ENCODE measurements at regions not wholly inside any gene's neighbourhood (a gene's known extent, or its start where the extent isn't known, plus 50 kb on each side); places are given as distances from the start of the nearest gene placed in this dataset.

- Histone ChIP-seq H3K27me3 (ENCODE audit: insufficient read depth, low read length) (no peaks in the 10 kb centered on the region), H3K9me3 (ENCODE audit: control insufficient read depth in 1 of 2, low read length in 2 of 2) (no peaks in the 10 kb centered on the region), H3K27ac (ENCODE audit: low read depth, low read length) (no peak overlapping the region), H3K4me3 (ENCODE audit: low read length in 2 of 2) (no peak overlapping the region), H3K36me3 (ENCODE audit: insufficient read depth, low read length) (no peaks in the 10 kb centered on the region), H3K4me1 (ENCODE audit: insufficient read depth, low read length) (no peaks in the 10 kb centered on the region)
- ChIA-PET POLR2A (ENCODE audit: partially characterized antibody) (no interaction called here), CTCF (ENCODE audit: partially characterized antibody) (no interaction called here)
- peaks cover 2 to 7% of the 10 kb centered on the region in 2 donors for H3K27me3 Mint-ChIP-seq
- DNase-seq: no peak
- intact Hi-C loops (cut with micrococcal nuclease): no loop called here
- no peak overlapping the region for H3K4me3 Mint-ChIP-seq
- no peaks in the 10 kb centered on the region for H3K4me1 Mint-ChIP-seq
- peaks cover 0 to 6% (median 4%) of the 10 kb centered on the region in 8 donors for H3K9me3 Mint-ChIP-seq
- no peaks in the 10 kb centered on the region for H3K36me3 Mint-ChIP-seq
- H3K27ac Mint-ChIP-seq: no peak overlapping the region
Observed at GRCh38 chr15:47870300-47870955, 153.1 kb downstream of the SEMA6D start.

- Histone ChIP-seq H3K27ac (ENCODE audit: low read depth, low read length) (no peak overlapping the region), H3K9me3 (ENCODE audit: control insufficient read depth in 1 of 2, low read length in 2 of 2) (no peaks in the 10 kb centered on the region), H3K4me1 (ENCODE audit: insufficient read depth, low read length) (no peaks in the 10 kb centered on the region), H3K4me3 (ENCODE audit: low read length in 2 of 2) (no peak overlapping the region), H3K36me3 (ENCODE audit: insufficient read depth, low read length) (no peaks in the 10 kb centered on the region), H3K27me3 (ENCODE audit: insufficient read depth, low read length) (no peaks in the 10 kb centered on the region)
- POLR2A ChIA-PET (ENCODE audit: partially characterized antibody): no interaction called here
- Mint-ChIP-seq H3K27me3 (peaks cover 2 to 7% of the 10 kb centered on the region in 2 donors), H3K36me3 (no peaks in the 10 kb centered on the region), H3K4me3 (no peak overlapping the region), H3K27ac (no peak overlapping the region), H3K9me3 (peaks cover 0 to 6% (median 4%) of the 10 kb centered on the region in 8 donors), H3K4me1 (no peaks in the 10 kb centered on the region)
- intact Hi-C loops (cut with micrococcal nuclease): no loop called here
- DNase-seq: no peak
- CTCF ChIA-PET (ENCODE audit: partially characterized antibody): no interaction called here
Observed at GRCh38 chr15:47870956-47871625, 153.8 kb downstream of the SEMA6D start.

GRCh38 chr15:47872208-47872607, 154.9 kb downstream of the SEMA6D start:
- no peaks in the 10 kb centered on the region for H3K36me3 ChIP-seq (ENCODE audit: insufficient read depth, low read length)
- CTCF ChIA-PET (ENCODE audit: partially characterized antibody): no interaction called here

GRCh38 chr15:47872869-47873432, 155.6 kb downstream of the SEMA6D start:
- no peaks in the 10 kb centered on the region for H3K4me1 Mint-ChIP-seq
- ChIA-PET POLR2A (ENCODE audit: partially characterized antibody) (no interaction called here), CTCF (ENCODE audit: partially characterized antibody) (no interaction called here)
- intact Hi-C loops (cut with micrococcal nuclease): no loop called here
- H3K9me3 Mint-ChIP-seq: peaks cover 0 to 6% (median 4%) of the 10 kb centered on the region in 8 donors
- no peak for DNase-seq
- Histone ChIP-seq H3K4me3 (ENCODE audit: low read length in 2 of 2) (no peak overlapping the region), H3K27me3 (ENCODE audit: insufficient read depth, low read length) (no peaks in the 10 kb centered on the region), H3K27ac (ENCODE audit: low read depth, low read length) (no peak overlapping the region), H3K9me3 (ENCODE audit: control insufficient read depth in 1 of 2, low read length in 2 of 2) (no peaks in the 10 kb centered on the region), H3K4me1 (ENCODE audit: insufficient read depth, low read length) (no peaks in the 10 kb centered on the region), H3K36me3 (ENCODE audit: insufficient read depth, low read length) (no peaks in the 10 kb centered on the region)
- no peak overlapping the region for H3K4me3 Mint-ChIP-seq
- no peak overlapping the region for H3K27ac Mint-ChIP-seq
- H3K27me3 Mint-ChIP-seq: peaks cover 2 to 7% of the 10 kb centered on the region in 2 donors
- no peaks in the 10 kb centered on the region for H3K36me3 Mint-ChIP-seq

More at GRCh38 chr15:47872208-47872607, 154.9 kb downstream of the SEMA6D start:
- Mint-ChIP-seq H3K9me3 (peaks cover 0 to 8% (median 4%) of the 10 kb centered on the region in 8 donors), H3K36me3 (no peaks in the 10 kb centered on the region), H3K27ac (no peak overlapping the region), H3K4me1 (no peaks in the 10 kb centered on the region), H3K27me3 (peaks cover 2 to 7% of the 10 kb centered on the region in 2 donors), H3K4me3 (no peak overlapping the region)
- POLR2A ChIA-PET (ENCODE audit: partially characterized antibody): no interaction called here
- H3K27me3 ChIP-seq (ENCODE audit: insufficient read depth, low read length): no peaks in the 10 kb centered on the region
- no peak overlapping the region for H3K27ac ChIP-seq (ENCODE audit: low read depth, low read length)
- intact Hi-C loops (cut with micrococcal nuclease): no loop called here
- no peak for DNase-seq
- no peak overlapping the region for H3K4me3 ChIP-seq (ENCODE audit: low read length in 2 of 2)
- H3K4me1 ChIP-seq (ENCODE audit: insufficient read depth, low read length): no peaks in the 10 kb centered on the region
- no peaks in the 10 kb centered on the region for H3K9me3 ChIP-seq (ENCODE audit: control insufficient read depth in 1 of 2, low read length in 2 of 2)

- Mint-ChIP-seq H3K9me3 (peaks cover 0 to 5% (median 0%) of the 10 kb centered on the region in 8 donors), H3K27me3 (peaks cover 0 to 6% of the 10 kb centered on the region in 2 donors), H3K4me1 (no peaks in the 10 kb centered on the region), H3K4me3 (no peak overlapping the region), H3K36me3 (no peaks in the 10 kb centered on the region), H3K27ac (no peak overlapping the region)
- H3K36me3 ChIP-seq (ENCODE audit: insufficient read depth, low read length): no peaks in the 10 kb centered on the region
- no peaks in the 10 kb centered on the region for H3K27me3 ChIP-seq (ENCODE audit: insufficient read depth, low read length)
- H3K4me1 ChIP-seq (ENCODE audit: insufficient read depth, low read length): no peaks in the 10 kb centered on the region
- CTCF ChIA-PET (ENCODE audit: partially characterized antibody): no interaction called here
- intact Hi-C loops (cut with micrococcal nuclease): no loop called here
- no peak overlapping the region for H3K27ac ChIP-seq (ENCODE audit: low read depth, low read length)
- POLR2A ChIA-PET (ENCODE audit: partially characterized antibody): no interaction called here
- no peak overlapping the region for H3K4me3 ChIP-seq (ENCODE audit: low read length in 2 of 2)
- no peaks in the 10 kb centered on the region for H3K9me3 ChIP-seq (ENCODE audit: control insufficient read depth in 1 of 2, low read length in 2 of 2)
- DNase-seq: no peak
Observed at GRCh38 chr15:47876986-47877385, 159.7 kb downstream of the SEMA6D start.

GRCh38 chr15:47877836-47878235, 160.5 kb downstream of the SEMA6D start:
- H3K27ac ChIP-seq (ENCODE audit: low read depth, low read length): no peak overlapping the region
- H3K4me3 ChIP-seq (ENCODE audit: low read length in 2 of 2): no peak overlapping the region
- no peak overlapping the region for H3K4me3 Mint-ChIP-seq
- peaks cover 0 to 3% (median 0%) of the 10 kb centered on the region in 8 donors for H3K9me3 Mint-ChIP-seq
- H3K27ac Mint-ChIP-seq: no peak overlapping the region
- H3K4me1 Mint-ChIP-seq: no peaks in the 10 kb centered on the region
- no peak for DNase-seq
- ChIA-PET CTCF (ENCODE audit: partially characterized antibody) (no interaction called here), POLR2A (ENCODE audit: partially characterized antibody) (no interaction called here)
- H3K4me1 ChIP-seq (ENCODE audit: insufficient read depth, low read length): no peaks in the 10 kb centered on the region
- no peaks in the 10 kb centered on the region for H3K9me3 ChIP-seq (ENCODE audit: control insufficient read depth in 1 of 2, low read length in 2 of 2)
- H3K36me3 Mint-ChIP-seq: no peaks in the 10 kb centered on the region
- peaks cover 0 to 4% of the 10 kb centered on the region in 2 donors for H3K27me3 Mint-ChIP-seq
- intact Hi-C loops (cut with micrococcal nuclease): no loop called here
- H3K36me3 ChIP-seq (ENCODE audit: insufficient read depth, low read length): no peaks in the 10 kb centered on the region
- H3K27me3 ChIP-seq (ENCODE audit: insufficient read depth, low read length): no peaks in the 10 kb centered on the region

GRCh38 chr15:47885920-47886319, 168.6 kb downstream of the SEMA6D start:
- Mint-ChIP-seq H3K36me3 (no peaks in the 10 kb centered on the region), H3K4me3 (no peak overlapping the region), H3K9me3 (peaks cover 0 to 5% (median under 1%) of the 10 kb centered on the region in 8 donors), H3K27me3 (peaks cover 0 to 8% of the 10 kb centered on the region in 2 donors), H3K27ac (no peak overlapping the region), H3K4me1 (no peaks in the 10 kb centered on the region)
- DNase-seq: no peak
- Histone ChIP-seq H3K27me3 (ENCODE audit: insufficient read depth, low read length) (no peaks in the 10 kb centered on the region), H3K27ac (ENCODE audit: low read depth, low read length) (no peak overlapping the region), H3K36me3 (ENCODE audit: insufficient read depth, low read length) (no peaks in the 10 kb centered on the region), H3K4me1 (ENCODE audit: insufficient read depth, low read length) (no peaks in the 10 kb centered on the region), H3K9me3 (ENCODE audit: control insufficient read depth in 1 of 2, low read length in 2 of 2) (no peaks in the 10 kb centered on the region), H3K4me3 (ENCODE audit: low read length in 2 of 2) (no peak overlapping the region)
- ChIA-PET POLR2A (ENCODE audit: partially characterized antibody) (no interaction called here), CTCF (ENCODE audit: partially characterized antibody) (no interaction called here)
- intact Hi-C loops (cut with micrococcal nuclease): no loop called here
